Caco-2 (cell line): ENCODE measurements at regions not wholly inside any gene's neighbourhood (a gene's known extent, or its start where the extent isn't known, plus 50 kb on each side); places are given as distances from the start of the nearest gene placed in this dataset.

Experiments used
- BruUV-seq: library from RNA; stranded (reverse); fragments of 400-500 nt; replicated peaks from 2 replicates; lab custom pipeline; 2021; lab: Mats Ljungman, UMichigan
- CTCF ChIA-PET: fragments of 300-600 bp; sonication (Branson Sonifier 250); formaldehyde crosslinking; loops from one replicate; lab custom pipeline; 2022; ENCODE audit warnings: antibody characterized with exemption; lab: Charles Lee
- POLR2A ChIA-PET: fragments of 300-600 bp; sonication (Branson Sonifier 250); formaldehyde crosslinking; loops from one replicate; lab custom pipeline; 2022; ENCODE audit warnings: antibody characterized with exemption; lab: Charles Lee
- DNase-seq, 2 experiments: peaks; one replicate each; pipeline versions ENCODE4 v3.0.0 to v3.0.0-alpha.2; 2020 to 2022
- H3K27me3 ChIP-seq: replicated peaks from 2 replicates; pipeline ENCODE4 v1.6.0; 2011; ENCODE audit warnings: low read length; ENCODE audit not compliant: control insufficient read depth, insufficient read depth
- H3K36me3 ChIP-seq: 2 replicates; pipeline ENCODE4 v1.5.1; 2011; ENCODE audit warnings: low read length; ENCODE audit not compliant: control insufficient read depth, insufficient read depth
- H3K4me1 ChIP-seq: fragments of 250-450 bp; sonication (Bioruptor Pico); 2 replicates; pipeline ENCODE4 v1.5.1; 2020; ENCODE audit warnings: mild to moderate bottlenecking
- H3K4me3 ChIP-seq: 2 replicates; pipeline ENCODE4 v1.5.1; 2011; ENCODE audit warnings: low read depth, mild to moderate bottlenecking, control low read depth, low read length
- H3K9me3 ChIP-seq: fragments of 250-450 bp; sonication (Bioruptor Pico); 2 replicates; pipeline ENCODE4 v1.5.1; 2020; ENCODE audit warnings: mild to moderate bottlenecking, moderate library complexity
- H3K27ac Mint-ChIP-seq: one replicate; pipeline ENCODE4 v1.8.0; 2022; ENCODE audit warnings: mixed read lengths; ENCODE audit not compliant: unreplicated experiment
- H3K27me3 Mint-ChIP-seq: one replicate; pipeline ENCODE4 v1.8.0; 2022; ENCODE audit warnings: mixed read lengths; ENCODE audit not compliant: insufficient read depth, unreplicated experiment
- H3K36me3 Mint-ChIP-seq: one replicate; pipeline ENCODE4 v1.8.0; 2022; ENCODE audit warnings: mild to moderate bottlenecking, mixed read lengths; ENCODE audit not compliant: insufficient read depth, unreplicated experiment
- H3K4me1 Mint-ChIP-seq: one replicate; pipeline ENCODE4 v1.8.0; 2022; ENCODE audit warnings: low read depth, mixed read lengths; ENCODE audit not compliant: unreplicated experiment
- H3K4me3 Mint-ChIP-seq: one replicate; pipeline ENCODE4 v1.8.0; 2022; ENCODE audit warnings: mild to moderate bottlenecking, moderate library complexity, mixed read lengths; ENCODE audit not compliant: unreplicated experiment
- H3K9me3 Mint-ChIP-seq: one replicate; pipeline ENCODE4 v1.8.0; 2022; ENCODE audit warnings: mixed read lengths; ENCODE audit not compliant: unreplicated experiment
- intact Hi-C: fragments of 100-400 bp; cut with micrococcal nuclease; formaldehyde crosslinking; loops from one replicate; pipeline ENCODE4 v1.10.0; 2022; ENCODE audit not compliant: unreplicated experiment
- TF ChIP-seq, protein P1 (sequence below), 2 experiments: fragments of 200-600 bp in 1 of 2; IDR thresholded peaks; 1 replicate in 1 of 2; 2 replicates in 1 of 2; pipeline versions ENCODE4 v1.5.1 to v1.8.0; 2011 to 2022; ENCODE audit warnings: antibody characterized with exemption in 1 of 2, control low read depth in 1 of 2, inconsistent platforms in 1 of 2, low read depth in 1 of 2, low read length in 1 of 2, mild to moderate bottlenecking in 1 of 2, moderate library complexity in 1 of 2; ENCODE audit not compliant: insufficient read depth in 1 of 2, severe bottlenecking in 1 of 2, unreplicated experiment in 1 of 2

DNA sequence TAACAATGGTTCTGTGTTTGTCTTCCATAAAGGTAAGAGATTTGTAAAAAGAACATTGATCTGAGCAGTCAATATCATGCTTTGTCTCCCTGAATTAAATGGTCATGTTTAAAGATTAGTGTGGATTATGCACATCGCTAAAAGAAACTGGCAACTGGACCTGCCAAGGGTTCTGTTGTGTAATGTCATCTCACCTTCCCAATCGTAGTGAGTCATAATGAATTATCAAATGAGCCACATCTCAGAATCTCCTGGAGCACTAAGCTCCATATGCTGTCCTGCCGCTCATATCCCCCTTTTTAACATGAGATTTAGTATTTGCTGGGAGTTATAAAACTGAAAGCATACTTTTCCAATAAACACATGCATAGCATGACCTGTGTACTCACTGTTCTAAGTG is 187.0 kb upstream of the OPRM1 start:
- H3K36me3 Mint-ChIP-seq = no peaks in the 10 kb centered on the region
- H3K27me3 Mint-ChIP-seq = no peaks in the 10 kb centered on the region
- Histone ChIP-seq H3K4me3 (no peak overlapping the region), H3K36me3 (no peaks in the 10 kb centered on the region), H3K4me1 (no peaks in the 10 kb centered on the region), H3K9me3 (no peaks in the 10 kb centered on the region), H3K27me3 (no peaks in the 10 kb centered on the region)
- H3K27ac Mint-ChIP-seq = no peak overlapping the region
- H3K4me3 Mint-ChIP-seq = no peak overlapping the region
- BruUV-seq = no TSS peak
- DNase-seq = no peak
- no peaks in the 10 kb centered on the region for H3K4me1 Mint-ChIP-seq
- intact Hi-C loops = no loop called here
- ChIA-PET POLR2A (no interaction called here), CTCF (no interaction called here)
- TF ChIP-seq, protein P1, sequence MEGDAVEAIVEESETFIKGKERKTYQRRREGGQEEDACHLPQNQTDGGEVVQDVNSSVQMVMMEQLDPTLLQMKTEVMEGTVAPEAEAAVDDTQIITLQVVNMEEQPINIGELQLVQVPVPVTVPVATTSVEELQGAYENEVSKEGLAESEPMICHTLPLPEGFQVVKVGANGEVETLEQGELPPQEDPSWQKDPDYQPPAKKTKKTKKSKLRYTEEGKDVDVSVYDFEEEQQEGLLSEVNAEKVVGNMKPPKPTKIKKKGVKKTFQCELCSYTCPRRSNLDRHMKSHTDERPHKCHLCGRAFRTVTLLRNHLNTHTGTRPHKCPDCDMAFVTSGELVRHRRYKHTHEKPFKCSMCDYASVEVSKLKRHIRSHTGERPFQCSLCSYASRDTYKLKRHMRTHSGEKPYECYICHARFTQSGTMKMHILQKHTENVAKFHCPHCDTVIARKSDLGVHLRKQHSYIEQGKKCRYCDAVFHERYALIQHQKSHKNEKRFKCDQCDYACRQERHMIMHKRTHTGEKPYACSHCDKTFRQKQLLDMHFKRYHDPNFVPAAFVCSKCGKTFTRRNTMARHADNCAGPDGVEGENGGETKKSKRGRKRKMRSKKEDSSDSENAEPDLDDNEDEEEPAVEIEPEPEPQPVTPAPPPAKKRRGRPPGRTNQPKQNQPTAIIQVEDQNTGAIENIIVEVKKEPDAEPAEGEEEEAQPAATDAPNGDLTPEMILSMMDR (IDR thresholded peaks at IDR 0.05; ENCODE audit: insufficient read depth in 1 of 2, low read depth in 1 of 2, low read length in 1 of 2, severe bottlenecking in 1 of 2, unreplicated experiment in 1 of 2) = no peak
- H3K9me3 Mint-ChIP-seq = no peaks in the 10 kb centered on the region

DNA sequence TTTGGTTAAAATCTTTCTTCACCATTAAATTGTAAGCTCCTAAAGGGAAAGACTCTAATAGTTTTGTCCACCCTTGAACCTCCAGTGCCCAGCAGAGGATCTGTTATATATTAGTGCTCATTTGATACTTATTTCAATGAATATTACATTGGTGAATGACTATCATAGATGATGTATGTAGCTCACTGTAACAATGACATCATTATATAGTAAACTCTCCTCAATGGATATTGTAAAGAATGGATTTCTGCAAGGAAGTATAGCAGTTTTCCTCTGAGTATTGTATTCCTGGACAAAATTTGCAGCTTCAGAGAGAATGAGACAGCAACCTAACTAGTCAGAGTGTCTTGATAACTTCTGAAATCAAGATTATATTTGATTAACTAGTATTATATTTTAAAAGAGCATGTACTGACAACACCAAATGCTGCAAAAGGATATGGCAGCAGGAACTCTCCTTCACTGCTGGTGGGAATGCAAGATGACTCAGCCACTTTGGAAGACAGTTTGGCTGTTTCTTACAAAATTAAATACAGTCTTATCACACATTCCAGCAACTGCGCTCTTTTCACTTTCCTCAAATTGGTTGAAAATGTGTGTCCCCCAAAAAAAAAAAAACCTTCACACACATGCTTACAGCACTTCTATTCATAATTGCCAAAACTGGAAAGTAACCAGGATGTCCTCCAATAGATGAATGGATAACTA is 189.8 kb upstream of the OPRM1 start:
- no peaks in the 10 kb centered on the region for H3K9me3 ChIP-seq
- Mint-ChIP-seq H3K9me3 (no peaks in the 10 kb centered on the region), H3K36me3 (no peaks in the 10 kb centered on the region), H3K27me3 (no peaks in the 10 kb centered on the region), H3K27ac (no peak overlapping the region), H3K4me1 (no peaks in the 10 kb centered on the region), H3K4me3 (no peak overlapping the region)
- intact Hi-C loops = no loop called here
- H3K36me3 ChIP-seq = no peaks in the 10 kb centered on the region
- no peaks in the 10 kb centered on the region for H3K27me3 ChIP-seq
- TF ChIP-seq, protein P1 (IDR thresholded peaks at IDR 0.05; ENCODE audit: insufficient read depth in 1 of 2, low read depth in 1 of 2, low read length in 1 of 2, severe bottlenecking in 1 of 2, unreplicated experiment in 1 of 2) = no peak
- no peak for DNase-seq
- no TSS peak for BruUV-seq
- POLR2A ChIA-PET = no interaction called here
- H3K4me1 ChIP-seq = no peaks in the 10 kb centered on the region
- H3K4me3 ChIP-seq = no peak overlapping the region
- CTCF ChIA-PET = no interaction called here

DNA sequence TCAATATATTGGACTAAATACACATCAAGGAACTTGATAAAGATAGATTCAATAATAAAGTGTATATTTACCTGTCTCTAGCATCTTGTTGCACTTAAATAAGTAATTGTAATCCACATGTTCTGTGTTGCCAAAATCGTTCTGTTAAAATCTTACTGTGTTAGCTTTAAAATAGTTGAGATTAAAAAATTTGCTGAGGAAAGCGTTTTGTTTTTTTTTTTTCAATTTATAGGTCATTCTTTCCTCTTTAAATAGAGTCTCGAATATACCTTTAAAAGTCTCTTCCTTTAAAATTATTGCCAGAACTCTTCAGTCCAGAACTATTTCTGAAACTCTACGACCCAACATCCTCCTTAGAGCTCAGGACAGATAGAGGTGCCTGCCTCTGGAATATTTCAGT is 195.6 kb upstream of the OPRM1 start:
- TF ChIP-seq, protein P1 (IDR thresholded peaks at IDR 0.05; ENCODE audit: insufficient read depth in 1 of 2, low read depth in 1 of 2, low read length in 1 of 2, severe bottlenecking in 1 of 2, unreplicated experiment in 1 of 2) = no peak
- BruUV-seq = no TSS peak
- CTCF ChIA-PET = no interaction called here

More for the DNA sequence above, 195.6 kb upstream of the OPRM1 start:
- H3K27ac Mint-ChIP-seq = no peak overlapping the region
- H3K36me3 ChIP-seq = no peaks in the 10 kb centered on the region
- H3K4me3 Mint-ChIP-seq = no peak overlapping the region
- H3K4me1 Mint-ChIP-seq = no peaks in the 10 kb centered on the region
- H3K27me3 ChIP-seq = no peaks in the 10 kb centered on the region
- DNase-seq = no peak
- intact Hi-C loops = no loop called here
- no peaks in the 10 kb centered on the region for H3K9me3 ChIP-seq
- H3K36me3 Mint-ChIP-seq = no peaks in the 10 kb centered on the region
- peaks cover 4% of the 10 kb centered on the region for H3K27me3 Mint-ChIP-seq
- no peaks in the 10 kb centered on the region for H3K9me3 Mint-ChIP-seq
- POLR2A ChIA-PET = no interaction called here
- H3K4me3 ChIP-seq = no peak overlapping the region
- H3K4me1 ChIP-seq = no peaks in the 10 kb centered on the region
